ENCODE measurements at regions not wholly inside any gene's neighbourhood (a gene's known extent, or its start where the extent isn't known, plus 50 kb on each side); places are given as distances from the start of the nearest gene placed in this dataset.
A peak's percentile ranks its signal among the peaks of the same experiment; 100 is the strongest.

DNA sequence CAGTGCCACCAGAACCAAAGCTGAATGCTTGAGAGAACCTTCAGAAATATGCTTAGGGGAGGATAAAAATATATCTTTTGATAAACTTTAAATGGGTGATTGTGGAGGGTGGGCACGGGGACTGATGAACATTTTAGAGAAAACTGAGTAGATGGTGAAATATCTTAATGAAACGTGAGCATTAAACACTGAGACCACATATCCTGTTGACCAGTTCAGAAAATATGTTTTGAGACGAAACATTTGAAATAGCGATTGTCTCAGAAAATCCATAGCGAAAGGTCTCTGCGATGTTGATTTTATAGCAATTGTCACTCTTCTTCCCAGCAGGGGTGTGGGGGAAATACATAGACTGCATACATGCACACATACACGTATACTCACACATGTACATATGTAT is 231.0 kb downstream of the ESM1 start:
- POLR2A ChIA-PET: no interaction called here

DNA sequence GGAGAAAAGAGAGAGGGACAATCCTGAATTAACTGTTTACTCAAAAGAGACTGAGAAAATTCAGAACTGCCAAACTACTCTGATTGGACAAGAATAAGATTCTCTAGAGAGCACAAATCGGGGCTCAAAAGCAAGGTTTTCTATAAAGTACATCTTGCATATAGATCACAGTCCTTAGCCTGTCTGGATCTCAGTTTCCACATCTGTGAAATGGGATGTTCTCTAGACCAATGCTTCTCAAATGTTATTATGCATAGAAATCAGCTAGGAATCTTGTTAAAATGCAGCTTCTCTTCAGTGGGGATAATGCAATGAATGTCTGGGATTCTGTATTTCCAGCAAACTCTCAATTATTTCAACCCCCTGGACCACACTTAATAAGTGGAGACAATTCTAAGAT is 231.6 kb downstream of the ESM1 start:
- DNase-seq: no peak
- 75% methylated on average over 1 of the region's 1 CpG for whole genome bisulfite sequencing (ENCODE audit: insufficient coverage)
- CTCF ChIA-PET: interaction anchor here (0.6 kb wide), 1 partner anchor 28 kb away, joined by 3 read pairs; no protein-coding TSS in a partner anchor

More for the DNA sequence above, 231.0 kb downstream of the ESM1 start:
- Histone ChIP-seq H3K36me3 (ENCODE audit: control insufficient read depth in 4 of 4, insufficient read depth in 4 of 4, low read length in 3 of 4) (no peaks in the 10 kb centered on the region), H3K4me1 (ENCODE audit: control extremely low read depth in 1 of 4, control insufficient read depth in 4 of 4, insufficient read depth in 4 of 4, low read length in 3 of 4) (peaks cover 0 to 11% (median 9%) of the 10 kb centered on the region in 4 experiments), H3K9me3 (ENCODE audit: control extremely low read depth in 1 of 5, control insufficient read depth in 4 of 5, insufficient read depth in 2 of 5, low read depth in 1 of 5, low read length in 4 of 5) (no peaks in the 10 kb centered on the region), H3K4me3 (ENCODE audit: control insufficient read depth in 1 of 7, extremely low read depth in 1 of 7, insufficient read depth in 4 of 7, low read depth in 2 of 7, low read length in 6 of 7) (no peak overlapping the region), H3K27ac (ENCODE audit: insufficient read depth in 1 of 2, low read depth in 1 of 2, low read length in 2 of 2, poor library complexity in 1 of 2, severe bottlenecking in 2 of 2) (no peak overlapping the region), H3K27me3 (replicated peaks in 2 of 5; ENCODE audit: control insufficient read depth in 4 of 5, insufficient read depth in 5 of 5, low read length in 4 of 5) (no peaks in the 10 kb centered on the region)
- DNase-seq: no peak
- CTCF ChIA-PET: interaction anchor here (0.6 kb wide), 1 partner anchor 28 kb away, joined by 3 read pairs; no protein-coding TSS in a partner anchor
- WGBS (ENCODE audit: insufficient coverage): 96% methylated on average over 7 of the region's 7 CpGs

DNA sequence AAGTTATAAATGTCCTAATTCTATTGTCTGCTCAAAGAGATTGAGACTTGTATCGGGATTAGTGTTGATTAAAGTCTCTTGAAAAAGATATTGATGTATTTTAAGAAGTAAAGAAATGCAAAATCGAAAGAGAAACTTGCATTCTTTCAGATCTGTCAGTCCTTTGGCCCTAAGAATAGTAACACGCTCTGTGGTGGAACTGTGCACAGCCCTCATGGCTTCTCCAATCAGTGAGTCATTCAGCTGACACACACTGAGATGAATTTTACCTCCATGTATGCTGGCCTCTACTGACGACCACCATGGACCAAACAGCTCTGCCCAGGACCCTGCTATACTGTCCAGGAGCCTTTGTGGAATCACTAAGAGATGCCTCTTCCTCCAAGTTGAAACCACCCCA is 232.4 kb downstream of the ESM1 start:
- WGBS (ENCODE audit: insufficient coverage): 52% methylated on average over 3 of the region's 4 CpGs
- peak; percentile 14 to 86 (median 81) for DNase-seq
- Histone ChIP-seq H3K27me3 (replicated peaks in 2 of 5; ENCODE audit: control insufficient read depth in 4 of 5, insufficient read depth in 5 of 5, low read length in 4 of 5) (no peaks in the 10 kb centered on the region), H3K27ac (ENCODE audit: insufficient read depth in 1 of 2, low read depth in 1 of 2, low read length in 2 of 2, poor library complexity in 1 of 2, severe bottlenecking in 2 of 2) (no peak overlapping the region), H3K4me3 (ENCODE audit: control insufficient read depth in 1 of 7, extremely low read depth in 1 of 7, insufficient read depth in 4 of 7, low read depth in 2 of 7, low read length in 6 of 7) (no peak overlapping the region), H3K4me1 (ENCODE audit: control extremely low read depth in 1 of 4, control insufficient read depth in 4 of 4, insufficient read depth in 4 of 4, low read length in 3 of 4) (peaks cover 0 to 11% (median 9%) of the 10 kb centered on the region in 4 experiments), H3K9me3 (ENCODE audit: control extremely low read depth in 1 of 5, control insufficient read depth in 4 of 5, insufficient read depth in 2 of 5, low read depth in 1 of 5, low read length in 4 of 5) (no peaks in the 10 kb centered on the region), H3K36me3 (ENCODE audit: control insufficient read depth in 4 of 4, insufficient read depth in 4 of 4, low read length in 3 of 4) (no peaks in the 10 kb centered on the region)
- ChIA-PET POLR2A (no interaction called here), CTCF (interaction anchor here (1.3 kb wide), 1 partner anchor 15 kb away, joined by 4 read pairs; no protein-coding TSS in a partner anchor)

More for the DNA sequence above, 231.6 kb downstream of the ESM1 start:
- Histone ChIP-seq H3K27me3 (replicated peaks in 2 of 5; ENCODE audit: control insufficient read depth in 4 of 5, insufficient read depth in 5 of 5, low read length in 4 of 5) (no peaks in the 10 kb centered on the region), H3K9me3 (ENCODE audit: control extremely low read depth in 1 of 5, control insufficient read depth in 4 of 5, insufficient read depth in 2 of 5, low read depth in 1 of 5, low read length in 4 of 5) (no peaks in the 10 kb centered on the region), H3K27ac (ENCODE audit: insufficient read depth in 1 of 2, low read depth in 1 of 2, low read length in 2 of 2, poor library complexity in 1 of 2, severe bottlenecking in 2 of 2) (no peak overlapping the region), H3K36me3 (ENCODE audit: control insufficient read depth in 4 of 4, insufficient read depth in 4 of 4, low read length in 3 of 4) (no peaks in the 10 kb centered on the region), H3K4me3 (ENCODE audit: control insufficient read depth in 1 of 7, extremely low read depth in 1 of 7, insufficient read depth in 4 of 7, low read depth in 2 of 7, low read length in 6 of 7) (no peak overlapping the region), H3K4me1 (ENCODE audit: control extremely low read depth in 1 of 4, control insufficient read depth in 4 of 4, insufficient read depth in 4 of 4, low read length in 3 of 4) (peaks cover 0 to 11% (median 9%) of the 10 kb centered on the region in 4 experiments)
- POLR2A ChIA-PET: interaction anchor here (0.6 kb wide), 1 partner anchor 433 kb away, joined by 4 read pairs; no protein-coding TSS in a partner anchor

DNA sequence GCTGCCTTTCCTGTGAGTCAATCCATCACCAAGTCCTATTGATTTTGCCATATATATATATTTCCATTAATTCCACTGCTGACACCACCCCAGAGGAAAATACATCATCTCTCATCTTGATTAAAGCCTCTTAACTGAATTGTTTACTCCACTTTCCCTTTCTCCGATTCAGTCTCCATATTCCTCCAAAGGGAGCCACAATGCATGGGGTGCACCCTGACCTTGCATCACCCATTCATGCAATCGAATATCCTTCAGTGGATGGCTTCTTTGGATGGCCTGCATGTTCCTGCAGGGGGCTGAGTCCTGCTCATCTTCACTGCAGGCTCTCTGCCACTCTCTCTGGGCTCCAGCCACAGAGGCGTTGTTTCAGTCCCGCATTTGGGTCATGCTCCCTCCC is 231.0 kb downstream of the SNX18 start:
- Histone ChIP-seq H3K27ac (ENCODE audit: insufficient read depth in 1 of 2, low read depth in 1 of 2, low read length in 2 of 2, poor library complexity in 1 of 2, severe bottlenecking in 2 of 2) (no peak overlapping the region), H3K4me1 (ENCODE audit: control extremely low read depth in 1 of 4, control insufficient read depth in 4 of 4, insufficient read depth in 4 of 4, low read length in 3 of 4) (peaks cover 10 to 25% (median 18%) of the 10 kb centered on the region in 4 experiments), H3K27me3 (replicated peaks in 2 of 5; ENCODE audit: control insufficient read depth in 4 of 5, insufficient read depth in 5 of 5, low read length in 4 of 5) (no peaks in the 10 kb centered on the region), H3K36me3 (ENCODE audit: control insufficient read depth in 4 of 4, insufficient read depth in 4 of 4, low read length in 3 of 4) (no peaks in the 10 kb centered on the region), H3K4me3 (ENCODE audit: control insufficient read depth in 1 of 7, extremely low read depth in 1 of 7, insufficient read depth in 4 of 7, low read depth in 2 of 7, low read length in 6 of 7) (no peak overlapping the region), H3K9me3 (ENCODE audit: control extremely low read depth in 1 of 5, control insufficient read depth in 4 of 5, insufficient read depth in 2 of 5, low read depth in 1 of 5, low read length in 4 of 5) (no peaks in the 10 kb centered on the region)
- POLR2A ChIA-PET: no interaction called here
- WGBS (ENCODE audit: insufficient coverage): 98% methylated on average over 4 of the region's 4 CpGs
- CTCF ChIA-PET: interaction anchor here (2.0 kb wide), 1 partner anchor 10 kb away, joined by 6 read pairs; no protein-coding TSS in a partner anchor
- DNase-seq: no peak

DNA sequence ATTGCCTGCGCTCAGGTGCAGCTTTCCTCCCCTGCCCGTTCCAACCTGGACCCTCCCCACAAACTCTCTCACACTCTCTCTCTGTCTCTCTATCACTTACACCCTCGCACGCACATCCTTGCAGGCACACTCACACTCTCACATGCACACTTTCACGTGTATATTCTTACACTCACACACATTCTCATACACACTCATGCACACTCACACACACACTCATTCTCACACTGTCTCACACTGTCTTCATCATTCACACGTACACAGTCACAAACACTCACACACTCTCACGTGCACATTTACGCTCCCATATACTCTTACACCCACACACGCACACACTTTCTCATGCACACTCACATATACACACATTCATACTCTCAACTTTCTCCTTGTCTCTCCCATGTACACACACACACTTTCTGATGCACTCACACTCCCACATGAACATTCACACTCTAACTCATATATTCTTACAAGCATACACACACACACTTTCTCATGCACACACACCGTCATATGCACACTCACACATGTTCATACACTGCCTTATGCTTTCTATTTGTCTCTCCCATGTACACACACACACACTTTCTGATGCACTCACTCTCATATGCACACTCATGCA is 229.3 kb downstream of the SNX18 start:
- no peak overlapping the region for H3K27ac ChIP-seq (ENCODE audit: insufficient read depth in 1 of 2, low read depth in 1 of 2, low read length in 2 of 2, poor library complexity in 1 of 2, severe bottlenecking in 2 of 2)
- whole genome bisulfite sequencing (ENCODE audit: insufficient coverage): 97% methylated on average over 10 of the region's 10 CpGs
- H3K4me3 ChIP-seq (ENCODE audit: control insufficient read depth in 1 of 7, extremely low read depth in 1 of 7, insufficient read depth in 4 of 7, low read depth in 2 of 7, low read length in 6 of 7): no peak overlapping the region
- no peaks in the 10 kb centered on the region for H3K36me3 ChIP-seq (ENCODE audit: control insufficient read depth in 4 of 4, insufficient read depth in 4 of 4, low read length in 3 of 4)
- H3K4me1 ChIP-seq (ENCODE audit: control extremely low read depth in 1 of 4, control insufficient read depth in 4 of 4, insufficient read depth in 4 of 4, low read length in 3 of 4): peaks cover 10 to 24% (median 17%) of the 10 kb centered on the region in 4 experiments
- CTCF ChIA-PET: no interaction called here
- H3K9me3 ChIP-seq (ENCODE audit: control extremely low read depth in 1 of 5, control insufficient read depth in 4 of 5, insufficient read depth in 2 of 5, low read depth in 1 of 5, low read length in 4 of 5): no peaks in the 10 kb centered on the region
- POLR2A ChIA-PET: no interaction called here
- no peaks in the 10 kb centered on the region for H3K27me3 ChIP-seq (replicated peaks in 2 of 5; ENCODE audit: control insufficient read depth in 4 of 5, insufficient read depth in 5 of 5, low read length in 4 of 5)
- no peak for DNase-seq

DNA sequence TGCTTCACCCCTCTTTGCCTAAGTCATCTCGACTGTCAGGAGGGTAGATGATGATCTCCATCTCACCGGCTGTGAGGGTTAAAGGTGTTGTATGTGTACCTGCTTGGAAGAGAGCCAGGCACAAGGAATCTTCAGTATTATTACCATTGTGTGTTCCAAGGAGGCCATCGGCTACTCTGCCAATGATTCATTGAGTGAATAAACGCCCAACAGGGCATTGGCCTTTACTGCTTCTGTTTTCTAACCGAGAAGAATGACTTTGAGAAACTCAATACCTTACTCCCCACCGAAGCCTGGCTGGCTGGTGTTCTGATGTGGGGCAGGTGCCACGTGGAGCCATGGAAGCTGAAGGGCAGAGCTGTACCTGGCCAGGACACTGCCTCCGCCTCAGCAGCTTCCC is 228.8 kb downstream of the SNX18 start:
- CTCF ChIA-PET: interaction anchor here (0.7 kb wide), 1 partner anchor 154 kb away, joined by 3 read pairs; no protein-coding TSS in a partner anchor
- no peak for DNase-seq
- H3K9me3 ChIP-seq (ENCODE audit: control extremely low read depth in 1 of 5, control insufficient read depth in 4 of 5, insufficient read depth in 2 of 5, low read depth in 1 of 5, low read length in 4 of 5): no peaks in the 10 kb centered on the region
- POLR2A ChIA-PET: no interaction called here
- no peak overlapping the region for H3K4me3 ChIP-seq (ENCODE audit: control insufficient read depth in 1 of 7, extremely low read depth in 1 of 7, insufficient read depth in 4 of 7, low read depth in 2 of 7, low read length in 6 of 7)
- H3K27ac ChIP-seq (ENCODE audit: insufficient read depth in 1 of 2, low read depth in 1 of 2, low read length in 2 of 2, poor library complexity in 1 of 2, severe bottlenecking in 2 of 2): no peak overlapping the region
- H3K36me3 ChIP-seq (ENCODE audit: control insufficient read depth in 4 of 4, insufficient read depth in 4 of 4, low read length in 3 of 4): no peaks in the 10 kb centered on the region
- no peaks in the 10 kb centered on the region for H3K27me3 ChIP-seq (replicated peaks in 2 of 5; ENCODE audit: control insufficient read depth in 4 of 5, insufficient read depth in 5 of 5, low read length in 4 of 5)
- H3K4me1 ChIP-seq (ENCODE audit: control extremely low read depth in 1 of 4, control insufficient read depth in 4 of 4, insufficient read depth in 4 of 4, low read length in 3 of 4): peaks cover 10 to 24% (median 17%) of the 10 kb centered on the region in 4 experiments
- 100% methylated on average over 4 of the region's 8 CpGs for WGBS (ENCODE audit: insufficient coverage)

DNA sequence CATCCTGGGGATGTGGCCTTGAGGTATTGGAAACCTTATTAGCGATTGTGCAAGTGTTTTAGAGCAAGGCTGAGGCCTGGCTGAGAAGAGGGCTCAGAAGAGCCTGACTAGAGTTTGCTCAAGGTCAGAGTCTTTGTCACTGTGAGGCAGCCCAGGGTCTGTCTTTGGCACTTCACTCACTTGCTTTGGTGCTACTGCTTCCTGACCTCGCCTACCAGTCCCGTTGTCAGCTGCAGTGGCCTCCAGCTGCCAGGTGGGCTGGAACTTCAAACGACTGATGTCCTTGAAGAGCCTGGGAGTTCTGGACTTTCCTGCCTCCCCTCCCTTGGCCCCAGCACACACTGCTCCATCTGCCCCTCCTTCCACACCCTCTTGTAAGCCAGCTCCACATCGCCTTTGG is 228.0 kb downstream of the SNX18 start:
- Histone ChIP-seq H3K27me3 (replicated peaks in 2 of 5; ENCODE audit: control insufficient read depth in 4 of 5, insufficient read depth in 5 of 5, low read length in 4 of 5) (no peaks in the 10 kb centered on the region), H3K9me3 (ENCODE audit: control extremely low read depth in 1 of 5, control insufficient read depth in 4 of 5, insufficient read depth in 2 of 5, low read depth in 1 of 5, low read length in 4 of 5) (no peaks in the 10 kb centered on the region), H3K27ac (ENCODE audit: insufficient read depth in 1 of 2, low read depth in 1 of 2, low read length in 2 of 2, poor library complexity in 1 of 2, severe bottlenecking in 2 of 2) (no peak overlapping the region), H3K36me3 (ENCODE audit: control insufficient read depth in 4 of 4, insufficient read depth in 4 of 4, low read length in 3 of 4) (no peaks in the 10 kb centered on the region), H3K4me1 (ENCODE audit: control extremely low read depth in 1 of 4, control insufficient read depth in 4 of 4, insufficient read depth in 4 of 4, low read length in 3 of 4) (peaks cover 10 to 24% (median 17%) of the 10 kb centered on the region in 4 experiments), H3K4me3 (ENCODE audit: control insufficient read depth in 1 of 7, extremely low read depth in 1 of 7, insufficient read depth in 4 of 7, low read depth in 2 of 7, low read length in 6 of 7) (no peak overlapping the region)
- DNase-seq: peak in 1 of 3 donors; percentile 12
- POLR2A ChIA-PET: no interaction called here
- CTCF ChIA-PET: interaction anchor here (0.7 to 0.8 kb wide), 2 partner anchors 26 to 153 kb away, joined by 3 read pairs; no protein-coding TSS in a partner anchor
- 82% methylated on average over 5 of the region's 5 CpGs for WGBS (ENCODE audit: insufficient coverage)
